SK-N-MC (cell line): ENCODE measurements at regions not wholly inside any gene's neighbourhood (a gene's known extent, or its start where the extent isn't known, plus 50 kb on each side); places are given as distances from the start of the nearest gene placed in this dataset.

Source experiments
- EZH2 ChIP-seq: fragments of 200-600 bp; sonication (generic); IDR thresholded peaks from one replicate; pipeline ENCODE4 v1.6.1; 2017; ENCODE audit warnings: antibody characterized with exemption
- POLR2AphosphoS5 ChIP-seq: IDR thresholded peaks from 2 replicates; pipeline ENCODE4 v1.6.1; 2012; ENCODE audit warnings: mild to moderate bottlenecking, low read depth, low read length, borderline replicate concordance

GRCh38 chr3:67176396-67176795 lies 178.3 kb downstream of the KBTBD8 start:
- TF ChIP-seq POLR2AphosphoS5, result no peak
- no peak for TF ChIP-seq EZH2
